RPMI7951 (cell line): ENCODE measurements at regions not wholly inside any gene's neighbourhood (a gene's known extent, or its start where the extent isn't known, plus 50 kb on each side); places are given as distances from the start of the nearest gene placed in this dataset.
A peak's percentile ranks its signal among the peaks of the same experiment; 100 is the strongest.
"Not testable (repeated sequence)": the region's sequence is repeated elsewhere in the genome, so short reads cannot be mapped to it uniquely, and the experiment has no call there.

ENCODE experiments used
- DNase-seq: peaks from one replicate; pipeline ENCODE4 v3.0.0-alpha.2; 2012; ENCODE audit warnings: low read depth

DNA sequence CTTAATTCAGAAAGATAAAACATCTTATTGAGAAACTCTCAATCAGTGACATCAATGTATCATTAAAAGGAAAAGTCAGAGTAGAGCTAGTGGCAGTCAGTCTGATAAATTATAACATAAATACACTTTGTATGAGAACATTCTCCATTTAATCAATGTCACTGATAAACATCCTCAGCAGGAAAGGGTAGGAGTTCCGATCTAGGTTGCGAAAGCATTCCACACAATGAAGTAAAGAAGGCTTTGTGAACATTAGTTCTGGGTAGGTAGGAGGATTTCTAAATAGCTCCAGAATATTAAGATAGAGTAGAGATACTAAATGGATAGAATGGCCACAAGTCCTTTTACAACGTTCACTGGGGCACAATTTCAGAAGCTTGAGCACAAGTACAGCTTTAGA, 179.7 kb upstream of the MALRD1 start:
- no peak for DNase-seq

DNA sequence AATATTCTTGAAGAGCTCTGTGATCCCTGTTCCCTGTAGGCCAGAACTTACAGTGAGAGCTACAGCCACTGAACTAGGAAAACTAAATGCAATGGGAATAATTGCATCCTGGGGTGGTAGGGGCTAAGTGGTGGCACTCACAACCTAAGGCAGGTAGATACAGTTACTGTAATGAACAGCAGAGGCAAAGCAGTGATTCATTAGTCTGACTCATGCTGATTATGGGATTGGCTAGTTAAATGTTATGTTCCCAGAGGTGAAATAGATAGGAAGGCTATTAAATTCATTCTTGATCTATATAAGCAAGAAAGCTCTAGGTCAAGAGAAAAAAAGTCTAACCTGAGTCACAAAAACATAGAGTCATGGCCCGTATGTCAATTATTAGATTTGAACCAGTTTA, 173.1 kb upstream of the MALRD1 start:
- no peak for DNase-seq

DNA sequence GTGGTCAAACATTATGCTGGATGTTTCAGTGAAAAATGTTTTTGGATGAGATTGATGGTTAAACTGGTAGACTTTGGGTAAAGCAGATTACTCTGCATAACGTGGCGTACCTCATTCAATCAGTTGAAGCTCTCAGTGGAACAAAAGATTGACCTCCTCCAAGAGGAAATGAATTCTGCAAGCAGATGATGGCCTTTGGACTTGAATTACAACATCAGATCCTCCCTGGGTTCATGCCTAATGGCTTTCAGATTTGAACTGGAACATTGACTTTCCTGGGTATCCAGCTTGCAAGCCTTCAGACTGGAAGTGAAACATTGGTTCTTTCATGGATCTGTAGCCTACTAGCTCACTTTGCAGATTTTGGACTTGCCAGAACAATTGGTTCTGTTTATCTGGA, 169.3 kb upstream of the MALRD1 start:
- no peak for DNase-seq

DNA sequence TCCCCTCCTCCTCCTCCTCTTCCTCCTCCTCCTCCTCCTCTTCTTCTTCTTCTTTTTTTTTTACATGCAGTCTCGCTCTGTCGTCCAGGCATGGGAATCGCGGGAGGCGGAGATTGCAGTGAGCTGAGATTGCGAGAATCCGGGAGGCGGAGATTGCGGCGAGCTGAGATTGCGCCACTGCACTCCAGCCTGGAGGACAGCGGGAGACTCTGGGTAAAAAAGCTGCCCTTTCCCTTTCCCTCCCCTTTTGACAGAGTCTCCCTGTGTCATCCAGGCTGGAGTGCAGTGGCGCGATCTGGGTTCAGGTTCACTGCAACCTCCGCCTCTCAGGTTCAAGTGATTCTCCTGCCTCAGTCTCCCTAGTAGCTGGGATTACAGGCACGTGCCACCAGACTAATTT, 168.1 kb upstream of the MALRD1 start:
- no peak for DNase-seq

DNA sequence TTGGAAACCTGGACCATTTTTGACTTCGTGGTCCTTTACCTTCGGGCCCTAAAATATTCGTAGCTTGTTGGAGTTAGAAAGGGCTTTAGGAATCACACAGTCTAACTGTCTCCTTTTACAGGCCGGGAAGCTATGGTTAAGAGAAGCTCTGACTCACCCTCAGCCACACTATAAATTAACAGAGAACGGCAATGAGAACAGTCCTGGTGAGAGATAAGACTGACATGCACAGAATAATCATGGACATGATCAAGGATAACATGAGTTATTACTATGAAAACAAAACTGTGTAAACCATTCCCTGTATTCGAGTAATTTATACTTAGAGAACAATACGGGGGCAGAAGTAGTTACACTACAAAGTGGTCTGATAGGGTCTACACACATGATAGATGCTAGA, 162.5 kb upstream of the MALRD1 start:
- peak; percentile 1 for DNase-seq

DNA sequence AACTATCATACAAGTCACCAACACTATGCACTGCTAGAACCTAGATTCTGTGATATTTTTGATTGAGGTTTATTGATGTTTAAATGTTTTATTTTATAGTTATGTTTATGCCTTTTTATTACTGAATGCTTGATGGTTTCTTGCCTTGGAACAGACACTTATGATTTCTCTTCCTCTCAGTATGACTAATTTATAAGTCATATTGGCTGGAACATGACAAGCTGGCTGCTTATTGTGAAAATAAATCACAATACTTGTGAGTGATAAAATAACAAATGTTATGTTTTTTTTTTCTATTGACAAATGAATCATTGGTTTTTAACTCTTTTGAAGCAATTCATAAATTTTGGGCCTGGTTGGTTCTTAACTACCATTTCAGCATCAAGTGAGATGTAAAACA, 142.0 kb upstream of the MALRD1 start:
- no peak for DNase-seq

DNA sequence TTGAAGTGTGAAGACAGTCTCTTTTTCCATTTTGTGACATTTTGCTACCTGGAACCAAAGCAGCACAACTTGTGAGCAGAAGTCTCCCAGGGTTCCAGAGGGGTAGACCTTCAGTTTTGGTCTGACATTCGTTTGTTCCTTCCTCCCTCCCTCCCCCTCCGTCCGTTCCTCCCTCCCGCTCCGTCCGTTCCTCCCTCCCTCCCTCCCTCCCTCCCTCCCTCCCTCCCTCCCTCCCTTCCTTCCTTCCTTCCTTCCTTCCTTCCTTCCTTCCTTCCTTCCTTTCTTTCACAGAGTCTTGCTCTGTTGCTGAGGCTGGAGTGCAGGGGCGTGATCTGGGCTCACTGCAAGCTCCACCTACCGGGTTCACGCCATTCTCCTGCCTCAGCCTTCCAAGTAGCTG, 131.2 kb upstream of the MALRD1 start:
- DNase-seq, result not testable (repeated sequence)

DNA sequence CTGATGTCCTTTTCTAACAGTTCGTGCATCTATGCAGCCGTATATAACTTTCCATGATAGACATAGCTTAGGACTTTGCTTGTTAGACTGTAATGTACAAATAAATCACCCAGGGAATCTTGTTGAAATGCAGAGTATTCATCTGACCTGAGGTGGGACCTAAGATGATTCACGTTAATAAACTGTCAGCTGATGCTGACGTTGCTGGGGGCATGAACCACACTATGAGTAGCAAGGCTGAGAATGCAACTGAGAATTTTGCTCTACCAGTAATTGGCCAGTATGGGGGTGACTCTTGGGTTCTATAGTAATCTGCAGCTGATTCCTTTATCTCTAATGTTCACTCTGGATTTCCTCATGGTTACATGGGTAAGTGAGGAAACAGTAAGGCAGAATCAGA, 130.1 kb upstream of the MALRD1 start:
- DNase-seq, result peak; percentile 19

DNA sequence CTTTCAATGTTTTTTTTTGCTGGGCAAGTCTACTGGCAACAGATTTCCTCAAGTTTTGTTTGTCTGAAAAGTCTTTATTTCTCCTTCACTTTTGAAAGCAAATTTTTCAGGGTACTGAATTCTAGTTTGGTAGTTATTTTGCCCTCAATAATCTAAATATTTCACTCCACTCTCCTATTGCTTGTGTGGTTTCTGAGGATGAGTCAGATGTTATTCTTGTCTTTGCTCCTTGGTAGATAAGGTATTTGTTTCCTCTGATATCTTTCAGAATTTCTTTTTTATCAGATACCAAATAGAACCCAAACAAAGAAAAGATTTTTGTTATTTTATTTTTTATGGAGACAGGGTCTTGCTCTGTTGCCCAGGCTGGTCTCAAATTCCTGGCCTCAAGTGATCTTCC, 99.2 kb upstream of the MALRD1 start:
- no peak for DNase-seq

DNA sequence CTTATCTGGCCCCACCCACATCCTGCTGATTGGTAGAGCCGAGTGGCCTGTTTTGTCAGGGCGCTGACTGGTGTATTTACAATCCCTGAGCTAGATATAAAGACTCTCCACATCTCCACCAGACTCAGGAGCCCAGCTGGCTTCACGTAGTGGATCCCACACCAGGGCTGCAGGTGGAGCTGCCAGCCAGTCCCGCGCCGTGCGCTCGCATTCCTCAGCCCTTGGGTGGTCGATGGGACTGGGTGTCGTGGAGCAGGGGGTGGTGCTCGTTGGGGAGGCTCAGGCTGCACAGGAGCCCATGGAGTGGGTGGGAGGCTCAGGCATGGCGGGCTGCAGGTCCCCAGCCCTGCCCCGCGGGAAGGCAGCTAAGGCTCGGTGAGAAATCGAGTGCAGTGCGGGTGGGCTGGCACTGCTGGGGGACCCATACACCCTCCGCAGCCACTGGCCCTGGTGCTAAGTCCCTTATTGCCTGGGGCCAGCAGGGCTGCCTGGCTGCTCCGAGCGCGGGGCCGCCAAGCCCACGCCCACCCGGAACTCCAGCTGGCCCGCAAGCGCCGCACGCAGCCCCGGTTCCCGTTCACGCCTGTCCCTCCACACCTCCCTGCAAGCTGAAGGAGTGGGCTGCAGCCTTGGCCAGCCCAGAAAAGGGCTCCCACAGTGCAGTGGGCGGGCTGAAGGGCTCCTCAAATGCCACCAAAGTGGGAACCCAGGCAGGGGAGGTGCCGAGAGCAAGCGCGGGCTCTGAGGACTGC, 97.4 kb upstream of the MALRD1 start:
- DNase-seq, result not testable (repeated sequence)

DNA sequence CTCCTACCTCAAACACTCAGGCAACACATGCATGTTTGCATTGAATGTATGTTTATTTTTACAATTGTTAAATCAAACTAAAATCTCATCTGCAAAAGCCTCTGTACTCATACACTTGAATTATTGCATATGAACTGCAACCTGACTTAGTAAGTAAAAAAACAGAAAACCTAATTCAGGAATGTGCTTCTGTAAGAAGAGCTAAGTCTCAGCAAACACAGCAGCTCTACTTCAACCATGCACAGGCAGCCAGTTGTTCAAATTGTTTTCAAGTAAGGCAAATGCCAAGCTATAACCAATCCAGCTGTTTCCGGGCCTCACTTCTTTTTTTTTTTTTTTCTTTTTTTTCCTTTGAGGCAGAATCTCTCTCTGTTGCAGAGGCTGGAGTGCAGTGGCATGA, 93.5 kb upstream of the MALRD1 start:
- no peak for DNase-seq

DNA sequence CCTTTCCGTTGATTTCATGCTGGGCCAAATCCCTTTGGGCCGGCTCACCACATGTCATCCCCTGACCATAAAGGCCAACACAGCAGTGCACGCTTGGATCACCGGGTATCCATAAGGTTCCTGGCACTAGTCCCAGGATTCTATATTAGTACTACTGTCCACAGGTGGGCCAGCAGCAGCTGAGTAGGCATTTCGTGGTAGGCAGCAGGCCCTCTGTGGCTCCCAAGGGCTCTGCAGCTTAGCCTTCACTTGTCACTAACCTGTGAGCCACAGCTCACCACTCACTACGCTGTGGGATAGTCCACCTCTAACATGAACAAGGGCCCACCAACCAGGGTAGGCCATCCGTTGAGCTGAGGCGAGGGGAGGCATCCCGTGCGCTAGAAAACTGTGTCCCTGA, 89.2 kb upstream of the MALRD1 start:
- DNase-seq, result no peak

DNA sequence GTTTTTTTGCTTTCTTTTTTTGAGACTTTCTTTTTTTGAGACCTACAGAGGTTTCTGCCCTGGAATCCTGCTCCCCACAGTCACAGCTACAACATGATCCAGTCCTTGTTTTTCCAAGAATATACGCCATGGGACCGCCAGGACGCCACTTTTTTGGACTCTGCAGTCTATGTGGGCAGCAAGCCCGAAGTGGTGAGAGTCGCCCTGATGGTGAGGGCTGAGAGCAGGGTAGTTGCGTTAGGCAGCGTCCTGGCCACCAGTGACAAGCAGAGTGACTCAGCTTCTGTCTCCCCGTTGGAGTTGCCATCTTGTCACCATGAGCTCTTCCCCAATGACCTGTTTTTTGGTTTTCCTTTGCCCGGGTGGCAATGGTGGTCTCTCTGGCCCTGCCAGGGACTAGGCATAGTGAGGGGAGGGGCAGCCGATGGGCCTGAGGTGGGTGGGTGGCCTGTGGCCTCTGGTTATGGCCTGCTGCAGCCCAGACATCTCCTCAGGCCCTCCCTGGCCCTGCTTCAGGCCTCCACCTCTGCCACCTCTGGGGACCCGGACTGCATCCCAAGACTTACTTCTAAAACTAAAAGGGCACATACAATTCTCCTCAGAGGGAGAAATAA, 88.0 kb upstream of the MALRD1 start:
- no peak for DNase-seq

DNA sequence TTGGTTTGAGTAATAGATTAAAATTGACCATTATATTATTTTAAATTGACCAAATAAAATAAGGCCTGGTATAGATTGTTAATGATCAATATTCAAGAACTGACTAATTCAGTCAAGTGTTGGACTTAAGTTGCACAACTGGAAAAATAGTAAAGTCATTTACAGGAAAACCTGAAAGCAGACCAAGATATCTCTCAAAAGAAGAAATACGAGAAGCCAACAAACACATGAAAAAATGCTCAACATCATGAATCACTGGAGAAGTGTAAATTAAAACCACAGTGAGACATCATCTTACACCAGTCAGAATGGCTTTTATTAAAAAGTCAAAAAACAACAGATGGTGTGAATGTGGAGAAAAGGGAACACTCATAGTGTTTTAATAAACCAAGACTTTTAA, 80.4 kb upstream of the MALRD1 start:
- no peak for DNase-seq

DNA sequence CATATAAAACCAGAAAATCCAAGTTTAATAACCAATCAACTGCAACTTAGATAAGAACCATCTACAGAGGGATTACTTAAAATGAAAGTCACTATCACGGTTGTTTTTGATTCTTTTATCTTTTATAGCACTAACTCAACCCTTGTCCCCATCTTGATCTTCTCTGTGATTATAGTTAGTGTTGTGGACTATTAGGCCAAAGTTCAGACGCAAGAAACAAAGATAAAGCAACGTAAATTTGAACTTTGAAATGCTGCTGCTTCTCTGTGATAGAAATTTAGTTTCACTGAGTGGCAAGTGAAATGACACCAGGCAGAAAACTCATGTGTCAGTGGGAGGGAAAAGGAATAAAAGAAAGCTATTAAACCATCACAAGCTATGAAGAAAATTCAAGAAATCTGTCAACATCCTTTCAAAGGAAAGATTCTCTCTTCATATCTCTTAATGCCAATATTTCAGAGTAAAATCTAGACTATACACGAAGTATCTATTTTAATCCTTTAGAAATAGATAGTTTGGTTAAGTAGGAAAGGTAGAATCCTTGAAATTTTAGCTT, 71.8 kb upstream of the MALRD1 start:
- DNase-seq, result no peak

DNA sequence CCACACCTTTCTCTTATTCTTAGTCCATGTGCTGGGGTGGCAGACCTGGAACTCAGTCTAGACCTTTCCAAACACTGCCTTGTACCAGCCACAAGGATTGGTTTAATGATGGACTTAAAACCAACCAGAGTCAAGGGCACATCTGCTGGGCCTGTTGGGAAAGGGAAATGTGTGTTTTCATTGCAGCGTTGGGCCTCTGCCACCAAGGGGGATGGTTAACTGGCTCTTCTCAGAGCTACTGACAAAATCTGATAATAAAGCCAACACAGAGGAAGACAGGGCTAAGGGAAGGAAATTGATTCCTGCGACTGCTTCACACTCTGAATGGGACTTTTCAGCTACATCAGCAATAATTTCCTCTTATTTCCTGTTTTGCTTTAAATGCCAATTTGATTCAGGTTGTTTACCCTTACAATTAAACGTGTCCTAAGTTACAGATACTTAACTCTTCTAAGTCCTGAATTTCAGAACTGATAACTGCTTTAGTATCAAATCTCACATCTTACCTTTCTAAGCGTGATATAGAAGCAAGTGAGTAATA, 68.4 kb upstream of the MALRD1 start:
- no peak for DNase-seq

DNA sequence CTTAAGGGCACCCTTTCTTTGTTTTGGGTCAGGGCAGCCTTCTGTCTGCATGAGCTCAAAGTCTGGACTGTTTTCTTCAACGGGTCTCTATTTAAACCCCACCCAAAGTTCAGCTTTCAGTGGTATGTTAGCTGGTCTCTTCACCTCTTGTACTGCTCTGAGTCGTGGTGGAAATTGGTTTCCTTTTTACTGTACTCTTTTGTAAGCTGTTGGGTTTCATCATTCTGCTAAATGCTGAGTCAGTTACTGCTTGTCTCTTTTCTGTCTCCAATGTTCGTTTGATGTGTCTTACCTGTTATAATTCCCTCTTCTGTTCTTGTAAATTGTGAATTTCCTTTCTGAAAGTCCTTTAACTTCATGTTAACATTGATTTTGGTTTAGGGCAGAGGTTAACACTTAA, 64.1 kb upstream of the MALRD1 start:
- no peak for DNase-seq

DNA sequence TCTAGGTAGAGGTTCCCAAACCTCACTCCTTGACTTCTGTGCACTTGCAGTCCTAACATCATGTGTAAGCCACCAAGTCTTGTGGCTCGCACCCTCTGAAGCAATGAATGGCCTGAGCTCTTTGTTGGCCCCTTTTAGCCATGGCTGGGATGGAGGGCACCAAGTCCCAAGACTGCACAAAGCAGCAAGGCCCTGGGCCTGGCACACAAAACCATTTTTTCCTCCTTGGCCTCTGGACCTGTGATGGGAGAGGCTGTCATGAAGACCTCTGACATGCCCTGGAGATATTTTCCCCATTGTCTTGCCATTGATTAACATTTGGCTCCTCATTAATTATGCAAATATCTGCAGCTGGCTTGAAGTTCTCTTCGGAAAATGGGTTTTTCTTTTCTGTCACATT, 60.3 kb upstream of the MALRD1 start:
- DNase-seq, result no peak
